ENCODE measurements at regions not wholly inside any gene's neighbourhood (a gene's known extent, or its start where the extent isn't known, plus 50 kb on each side); places are given as distances from the start of the nearest gene placed in this dataset.

GRCh38 chr6:40313582-40313981 is 273.6 kb downstream of the LRFN2 start:
- DNase-seq (ENCODE audit: low spot score): no peak

GRCh38 chr6:40312213-40313015 is 274.8 kb downstream of the LRFN2 start:
- DNase-seq (ENCODE audit: low spot score): peak; percentile 47

- DNase-seq (ENCODE audit: low spot score): no peak
Observed at GRCh38 chr6:40308533-40309306, 278.4 kb downstream of the LRFN2 start.

GRCh38 chr6:40307712-40308111 is 279.5 kb downstream of the LRFN2 start:
- DNase-seq (ENCODE audit: low spot score): no peak

- no peak for DNase-seq (ENCODE audit: low spot score)
Observed at GRCh38 chr6:40302856-40303454, 284.2 kb downstream of the LRFN2 start.

- no peak for DNase-seq (ENCODE audit: low spot score)
Observed at GRCh38 chr6:40299681-40300080, 287.5 kb downstream of the LRFN2 start.

GRCh38 chr6:40298207-40298606 is 289.0 kb downstream of the LRFN2 start:
- DNase-seq (ENCODE audit: low spot score): no peak

GRCh38 chr6:40295251-40295950 is 291.8 kb downstream of the LRFN2 start:
- no peak for DNase-seq (ENCODE audit: low spot score)

- DNase-seq (ENCODE audit: low spot score): no peak
Observed at GRCh38 chr6:40293460-40294185, 293.5 kb downstream of the LRFN2 start.

- no peak for DNase-seq (ENCODE audit: low spot score)
Observed at GRCh38 chr6:40293060-40293459, 294.1 kb downstream of the LRFN2 start.

- no peak for DNase-seq (ENCODE audit: low spot score)
Observed at GRCh38 chr6:40290816-40291215, 296.3 kb downstream of the LRFN2 start.

- no peak for DNase-seq (ENCODE audit: low spot score)
Observed at GRCh38 chr6:40288919-40289318, 298.2 kb downstream of the LRFN2 start.

GRCh38 chr6:40287296-40287850 is 299.8 kb downstream of the LRFN2 start:
- no peak for DNase-seq (ENCODE audit: low spot score)

GRCh38 chr6:40286721-40287120 is 300.4 kb downstream of the LRFN2 start:
- no peak for DNase-seq (ENCODE audit: low spot score)

- DNase-seq (ENCODE audit: low spot score): no peak
Observed at GRCh38 chr6:40285996-40286395, 301.2 kb downstream of the LRFN2 start.

- DNase-seq (ENCODE audit: low spot score): no peak
Observed at GRCh38 chr6:40285535-40285934, 301.6 kb downstream of the LRFN2 start.

GRCh38 chr6:40282986-40283385 is 304.2 kb downstream of the LRFN2 start:
- DNase-seq (ENCODE audit: low spot score): no peak

- no peak for DNase-seq (ENCODE audit: low spot score)
Observed at GRCh38 chr6:40281402-40281801, 305.8 kb downstream of the LRFN2 start.

- DNase-seq (ENCODE audit: low spot score): no peak
Observed at GRCh38 chr6:40280231-40280630, 306.9 kb downstream of the LRFN2 start.

GRCh38 chr6:40276141-40276540 is 311.0 kb downstream of the LRFN2 start:
- no peak for DNase-seq (ENCODE audit: low spot score)

GRCh38 chr6:40274058-40274457 is 313.1 kb downstream of the LRFN2 start:
- DNase-seq (ENCODE audit: low spot score): no peak

Measured in mesenteric fat pad (tissue), 1 donor.